ENCODE measurements at regions not wholly inside any gene's neighbourhood (a gene's known extent, or its start where the extent isn't known, plus 50 kb on each side); places are given as distances from the start of the nearest gene placed in this dataset.

- H3K27ac ChIP-seq: no peak overlapping the region
- DNase-seq: no peak
- TF ChIP-seq CTCF (IDR thresholded peaks at IDR 0.05) (no peak), POLR2A (IDR thresholded peaks at IDR 0.05) (no peak)
- no peaks in the 10 kb centered on the region for H3K27me3 ChIP-seq
- no peak overlapping the region for H3K4me3 ChIP-seq
- H3K4me1 ChIP-seq: peaks cover 0 to 4% (median 0%) of the 10 kb centered on the region in 12 donors
- H3K36me3 ChIP-seq: no peaks in the 10 kb centered on the region
- WGBS, 4 donors: 78 to 87% (median 80%) methylated on average over 5 of the region's 5 CpGs
- no peak for ATAC-seq
- H3K9me3 ChIP-seq: peaks cover 0 to 6% (median 0%) of the 10 kb centered on the region in 12 donors
- intact Hi-C loops (cut with DNase I): no loop called here
Observed at GRCh38 chr7:68423356-68423755, 1174.9 kb upstream of the AUTS2 start.

- H3K27me3 ChIP-seq: no peaks in the 10 kb centered on the region
- no peaks in the 10 kb centered on the region for H3K36me3 ChIP-seq
- TF ChIP-seq POLR2A (IDR thresholded peaks at IDR 0.05): no peak
- TF ChIP-seq CTCF (IDR thresholded peaks at IDR 0.05): no peak
- DNase-seq (no peak), ATAC-seq (no peak)
- no peak overlapping the region for H3K4me3 ChIP-seq
- intact Hi-C loops (cut with DNase I): no loop called here
- peaks cover 0 to 4% (median 0%) of the 10 kb centered on the region in 12 donors for H3K4me1 ChIP-seq
- WGBS, 4 donors: 88 to 93% (median 91%) methylated on average over 4 of the region's 4 CpGs
- H3K9me3 ChIP-seq: peaks cover 0 to under 1% (median 0%) of the 10 kb centered on the region in 12 donors
- H3K27ac ChIP-seq: no peak overlapping the region
Observed at GRCh38 chr7:68424658-68425297, 1173.5 kb upstream of the AUTS2 start.

GRCh38 chr7:68425377-68425776 is 1172.9 kb upstream of the AUTS2 start:
- Histone ChIP-seq H3K36me3 (no peaks in the 10 kb centered on the region), H3K27me3 (no peaks in the 10 kb centered on the region), H3K9me3 (no peaks in the 10 kb centered on the region), H3K4me3 (no peak overlapping the region), H3K27ac (no peak overlapping the region), H3K4me1 (peaks cover 0 to 5% (median 0%) of the 10 kb centered on the region in 12 donors)
- ATAC-seq (no peak), DNase-seq (no peak)
- intact Hi-C loops (cut with DNase I): no loop called here
- TF ChIP-seq CTCF (IDR thresholded peaks at IDR 0.05): peak in 6 of 12 donors; percentile 7 to 33 (median 16)
- no peak for TF ChIP-seq POLR2A (IDR thresholded peaks at IDR 0.05)
- 84 to 98% (median 95%) methylated on average over 4 to 6 of the region's 6 CpGs for whole genome bisulfite sequencing, 4 donors

- WGBS, 4 donors: 60 to 72% (median 67%) methylated on average over 8 of the region's 8 CpGs
Observed at GRCh38 chr7:68429411-68430117, 1168.7 kb upstream of the AUTS2 start.

More at GRCh38 chr7:68429411-68430117, 1168.7 kb upstream of the AUTS2 start:
- Histone ChIP-seq H3K27ac (no peak overlapping the region), H3K36me3 (no peaks in the 10 kb centered on the region), H3K27me3 (no peaks in the 10 kb centered on the region), H3K4me3 (no peak overlapping the region), H3K4me1 (peaks cover 0 to 7% (median 0%) of the 10 kb centered on the region in 12 donors), H3K9me3 (no peaks in the 10 kb centered on the region)
- peak; percentile 56 to 73 (median 67) for ATAC-seq
- DNase-seq: no peak
- intact Hi-C loops (cut with DNase I): no loop called here
- TF ChIP-seq CTCF (IDR thresholded peaks at IDR 0.05) (no peak), POLR2A (IDR thresholded peaks at IDR 0.05) (no peak)
